AG10803 (cell line): ENCODE measurements at regions not wholly inside any gene's neighbourhood (a gene's known extent, or its start where the extent isn't known, plus 50 kb on each side); places are given as distances from the start of the nearest gene placed in this dataset.

Source experiments
- DNase-seq: peaks from one replicate; pipeline ENCODE4 v3.0.0; 2010; ENCODE audit warnings: low read depth
- H3K4me3 ChIP-seq: 2 replicates; pipeline ENCODE4 v1.5.1; 2011; ENCODE audit warnings: mild to moderate bottlenecking, low read length, control low read depth
- TF ChIP-seq, protein P1 (sequence below): conservative IDR thresholded peaks from 2 replicates; pipeline ENCODE4 v1.5.1; 2011; ENCODE audit warnings: mild to moderate bottlenecking, low read length, control low read depth, inconsistent platforms

GRCh38 chr3:117928836-117929235, 1105.8 kb downstream of the IGSF11 start:
- TF ChIP-seq, protein P1, sequence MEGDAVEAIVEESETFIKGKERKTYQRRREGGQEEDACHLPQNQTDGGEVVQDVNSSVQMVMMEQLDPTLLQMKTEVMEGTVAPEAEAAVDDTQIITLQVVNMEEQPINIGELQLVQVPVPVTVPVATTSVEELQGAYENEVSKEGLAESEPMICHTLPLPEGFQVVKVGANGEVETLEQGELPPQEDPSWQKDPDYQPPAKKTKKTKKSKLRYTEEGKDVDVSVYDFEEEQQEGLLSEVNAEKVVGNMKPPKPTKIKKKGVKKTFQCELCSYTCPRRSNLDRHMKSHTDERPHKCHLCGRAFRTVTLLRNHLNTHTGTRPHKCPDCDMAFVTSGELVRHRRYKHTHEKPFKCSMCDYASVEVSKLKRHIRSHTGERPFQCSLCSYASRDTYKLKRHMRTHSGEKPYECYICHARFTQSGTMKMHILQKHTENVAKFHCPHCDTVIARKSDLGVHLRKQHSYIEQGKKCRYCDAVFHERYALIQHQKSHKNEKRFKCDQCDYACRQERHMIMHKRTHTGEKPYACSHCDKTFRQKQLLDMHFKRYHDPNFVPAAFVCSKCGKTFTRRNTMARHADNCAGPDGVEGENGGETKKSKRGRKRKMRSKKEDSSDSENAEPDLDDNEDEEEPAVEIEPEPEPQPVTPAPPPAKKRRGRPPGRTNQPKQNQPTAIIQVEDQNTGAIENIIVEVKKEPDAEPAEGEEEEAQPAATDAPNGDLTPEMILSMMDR = no peak
- no peak for DNase-seq
- no peak overlapping the region for H3K4me3 ChIP-seq

DNA sequence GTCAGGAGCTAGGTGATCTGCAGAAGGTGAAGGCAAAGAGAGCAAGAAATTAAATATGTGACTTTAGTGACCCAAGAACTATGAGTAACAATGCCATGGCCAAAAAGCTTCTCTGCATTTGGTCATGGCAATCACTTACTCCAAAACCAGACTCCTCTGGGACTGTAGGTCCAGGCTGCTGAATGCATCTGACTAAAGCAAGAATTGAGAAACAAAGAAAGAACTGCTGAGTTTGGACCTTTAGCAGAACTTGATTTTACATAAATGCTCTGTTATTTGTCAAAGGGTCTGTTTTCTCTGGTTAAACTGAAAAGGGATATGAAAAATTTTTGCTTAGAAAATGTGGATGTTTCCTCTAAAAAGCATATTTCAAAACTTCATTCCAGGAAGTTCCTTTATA, 1102.2 kb downstream of the IGSF11 start:
- TF ChIP-seq, protein P1 = no peak
- DNase-seq = no peak
- H3K4me3 ChIP-seq = no peak overlapping the region

DNA sequence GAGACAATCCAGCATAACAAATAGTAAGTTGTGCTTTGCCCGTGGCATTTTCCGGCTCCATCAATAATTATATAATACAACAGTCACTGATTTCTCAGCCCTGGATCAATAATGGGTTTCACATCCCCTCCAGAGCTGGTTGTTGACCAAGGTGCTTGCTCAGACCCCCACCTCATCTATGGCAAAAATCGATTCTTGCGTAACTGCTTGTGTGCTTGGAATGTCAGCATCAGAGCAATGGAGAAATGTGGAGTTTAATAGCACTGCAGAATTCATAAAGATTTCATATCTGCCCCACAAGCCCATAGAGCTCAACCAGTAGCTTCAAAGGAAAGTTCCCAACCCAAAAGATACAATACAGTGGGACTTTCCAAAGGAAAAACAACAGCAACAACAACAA, 1098.5 kb downstream of the IGSF11 start:
- TF ChIP-seq, protein P1 = no peak
- DNase-seq = no peak
- H3K4me3 ChIP-seq = no peak overlapping the region

- H3K4me3 ChIP-seq = no peak overlapping the region
- DNase-seq = no peak
- TF ChIP-seq, protein P1 = no peak
These were observed 1095.7 kb downstream of the IGSF11 start for GRCh38 chr3:117938974-117939373.

GRCh38 chr3:117939425-117940027, 1095.1 kb downstream of the IGSF11 start:
- DNase-seq = no peak
- TF ChIP-seq, protein P1 = no peak
- no peak overlapping the region for H3K4me3 ChIP-seq

DNA sequence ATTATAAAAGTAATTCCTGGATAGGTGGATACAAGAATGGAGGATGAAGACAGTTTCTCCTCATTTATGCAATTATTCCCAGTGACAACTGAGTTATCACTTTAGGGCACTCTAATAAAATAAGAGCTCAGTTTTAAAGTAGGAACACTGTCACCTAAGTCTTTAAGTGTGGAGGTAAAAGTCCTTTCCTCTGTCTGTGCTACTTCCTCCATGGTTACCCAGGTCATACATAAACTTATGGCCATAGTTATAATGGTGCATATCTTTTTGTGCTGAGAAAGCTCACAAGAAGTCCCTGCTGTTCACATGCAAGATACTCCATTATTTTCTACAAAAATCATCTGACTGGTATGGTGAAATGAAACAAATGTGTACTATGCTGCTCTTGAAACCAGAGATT, 1093.6 kb downstream of the IGSF11 start:
- no peak overlapping the region for H3K4me3 ChIP-seq
- TF ChIP-seq, protein P1 = no peak
- DNase-seq = no peak

DNA sequence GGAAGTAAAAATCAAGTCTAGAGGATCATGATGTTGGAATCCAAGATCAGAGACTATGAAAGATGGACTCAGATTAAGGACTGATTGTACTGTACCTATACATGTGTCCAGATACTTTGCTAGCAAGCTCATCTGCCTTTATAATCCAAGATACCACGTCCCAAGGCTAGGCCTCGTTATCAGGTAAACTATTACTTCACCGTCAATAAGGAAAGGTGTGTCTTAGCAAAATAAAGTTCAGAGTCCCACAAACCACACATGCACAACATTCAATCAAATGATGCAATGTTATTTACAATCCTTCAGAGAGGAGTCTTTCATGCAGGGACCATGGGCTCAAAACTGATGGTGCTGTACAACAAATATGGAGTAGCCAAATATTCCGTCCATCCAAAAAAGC, 1092.9 kb downstream of the IGSF11 start:
- no peak overlapping the region for H3K4me3 ChIP-seq
- DNase-seq = no peak
- TF ChIP-seq, protein P1 = no peak
